ENCODE measurements at regions not wholly inside any gene's neighbourhood (a gene's known extent, or its start where the extent isn't known, plus 50 kb on each side); places are given as distances from the start of the nearest gene placed in this dataset.

GRCh38 chr11:121683791-121684190, 231.0 kb upstream of the SORL1-AS1 start:
- TF ChIP-seq CTCF (IDR thresholded peaks at IDR 0.05), result no peak
- TF ChIP-seq POLR2A (IDR thresholded peaks at IDR 0.05), result no peak

All from lower leg skin (tissue), 3 donors.